NCI-H510A (cell line): ENCODE measurements at regions not wholly inside any gene's neighbourhood (a gene's known extent, or its start where the extent isn't known, plus 50 kb on each side); places are given as distances from the start of the nearest gene placed in this dataset.

Experiments used
- DNase-seq: peaks from one replicate; lab custom pipeline; 2025; lab: John Stamatoyannopoulos, UW

GRCh38 chr5:155068616-155069100 lies 55.1 kb downstream of the KIF4B start:
- no peak for DNase-seq

- DNase-seq: no peak
These were observed 56.4 kb downstream of the KIF4B start for GRCh38 chr5:155069961-155070360.

GRCh38 chr5:155070781-155071180 lies 57.2 kb downstream of the KIF4B start:
- no peak for DNase-seq

- DNase-seq: no peak
These were observed 62.8 kb downstream of the KIF4B start for GRCh38 chr5:155076379-155076778.

- DNase-seq: no peak
These were observed 66.1 kb downstream of the KIF4B start for GRCh38 chr5:155079698-155080097.

- DNase-seq: no peak
These were observed 67.2 kb downstream of the KIF4B start for GRCh38 chr5:155080721-155081120.

GRCh38 chr5:155081618-155082017 lies 68.1 kb downstream of the KIF4B start:
- DNase-seq: no peak

- no peak for DNase-seq
These were observed 68.8 kb downstream of the KIF4B start for GRCh38 chr5:155082401-155082800.

- no peak for DNase-seq
These were observed 71.9 kb downstream of the KIF4B start for GRCh38 chr5:155085282-155085989.

- no peak for DNase-seq
These were observed 73.5 kb downstream of the KIF4B start for GRCh38 chr5:155087036-155087435.

- DNase-seq: no peak
These were observed 75.3 kb downstream of the KIF4B start for GRCh38 chr5:155088811-155089210.

- DNase-seq: no peak
These were observed 76.1 kb downstream of the KIF4B start for GRCh38 chr5:155089643-155090042.

GRCh38 chr5:155091063-155091648 lies 77.6 kb downstream of the KIF4B start:
- DNase-seq: no peak

- DNase-seq: no peak
These were observed 78.5 kb downstream of the KIF4B start for GRCh38 chr5:155091768-155092717.

GRCh38 chr5:155094455-155094854 lies 80.9 kb downstream of the KIF4B start:
- no peak for DNase-seq

GRCh38 chr5:155097995-155098394 lies 84.4 kb downstream of the KIF4B start:
- DNase-seq: no peak

- no peak for DNase-seq
These were observed 84.9 kb downstream of the KIF4B start for GRCh38 chr5:155098433-155098832.

- DNase-seq: no peak
These were observed 88.1 kb downstream of the KIF4B start for GRCh38 chr5:155101697-155102096.

GRCh38 chr5:155103146-155103545 lies 89.6 kb downstream of the KIF4B start:
- no peak for DNase-seq

GRCh38 chr5:155104441-155104840 lies 90.9 kb downstream of the KIF4B start:
- no peak for DNase-seq

GRCh38 chr5:155106221-155106620 lies 92.7 kb downstream of the KIF4B start:
- DNase-seq: no peak

GRCh38 chr5:155113888-155114287 lies 100.3 kb downstream of the KIF4B start:
- DNase-seq: no peak

GRCh38 chr5:155114655-155115054 lies 101.1 kb downstream of the KIF4B start:
- no peak for DNase-seq
